ENCODE measurements at regions not wholly inside any gene's neighbourhood (a gene's known extent, or its start where the extent isn't known, plus 50 kb on each side); places are given as distances from the start of the nearest gene placed in this dataset.

- TF ChIP-seq EZH2phosphoT487 (IDR thresholded peaks at IDR 0.05; ENCODE audit: insufficient read depth, low read depth), result no peak
- no peak for TF ChIP-seq EZH2 (IDR thresholded peaks at IDR 0.05; ENCODE audit: insufficient read depth, poor library complexity, severe bottlenecking)
These were observed 411.4 kb downstream of the TSN start for GRCh38 chr2:122166820-122167219.
